HG02678 (cell line): ENCODE measurements at regions not wholly inside any gene's neighbourhood (a gene's known extent, or its start where the extent isn't known, plus 50 kb on each side); places are given as distances from the start of the nearest gene placed in this dataset.

ENCODE experiments used
- ATAC-seq: cut with Tn5 transposase; IDR thresholded peaks from one replicate; pipeline ENCODE4 v1.9.1; 2021; ENCODE audit warnings: mild to moderate bottlenecking, moderate library complexity; ENCODE audit not compliant: unreplicated experiment

DNA sequence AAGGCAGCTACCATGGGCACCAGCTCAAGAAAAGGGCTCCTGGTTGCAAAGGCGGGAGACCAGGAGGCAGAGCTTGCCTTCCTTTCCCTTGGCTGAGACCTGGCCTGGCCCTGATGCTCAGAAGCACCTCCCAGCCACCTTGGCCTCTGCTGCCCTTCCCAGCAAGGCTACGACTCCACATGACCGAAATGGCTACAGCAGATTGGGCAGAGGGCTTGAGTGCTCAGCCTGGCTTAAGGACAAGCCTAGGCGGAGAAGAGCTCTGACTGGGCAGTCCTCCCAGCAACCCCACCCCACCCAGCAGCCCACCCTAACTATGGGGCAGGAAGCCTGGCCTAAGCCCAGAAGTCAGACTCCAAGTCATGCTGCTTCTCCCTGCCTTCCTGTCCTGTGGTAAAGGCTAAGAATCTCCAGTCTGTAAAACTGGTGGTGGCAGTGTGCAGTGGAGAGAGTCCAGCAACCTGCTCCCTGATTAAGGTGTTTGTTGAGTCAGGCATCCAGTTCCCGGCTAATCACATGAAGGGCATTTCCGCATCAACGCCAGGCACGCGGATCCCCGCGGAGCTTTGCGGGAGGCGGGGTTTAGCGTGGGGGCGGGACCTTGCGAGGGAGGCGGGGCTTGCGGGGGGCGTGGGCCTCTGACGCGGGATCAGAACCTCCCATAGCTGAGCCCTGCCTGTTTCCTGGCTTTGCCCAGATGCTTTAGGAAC lies 256.0 kb downstream of the BCL11A start:
- no peak for ATAC-seq

DNA sequence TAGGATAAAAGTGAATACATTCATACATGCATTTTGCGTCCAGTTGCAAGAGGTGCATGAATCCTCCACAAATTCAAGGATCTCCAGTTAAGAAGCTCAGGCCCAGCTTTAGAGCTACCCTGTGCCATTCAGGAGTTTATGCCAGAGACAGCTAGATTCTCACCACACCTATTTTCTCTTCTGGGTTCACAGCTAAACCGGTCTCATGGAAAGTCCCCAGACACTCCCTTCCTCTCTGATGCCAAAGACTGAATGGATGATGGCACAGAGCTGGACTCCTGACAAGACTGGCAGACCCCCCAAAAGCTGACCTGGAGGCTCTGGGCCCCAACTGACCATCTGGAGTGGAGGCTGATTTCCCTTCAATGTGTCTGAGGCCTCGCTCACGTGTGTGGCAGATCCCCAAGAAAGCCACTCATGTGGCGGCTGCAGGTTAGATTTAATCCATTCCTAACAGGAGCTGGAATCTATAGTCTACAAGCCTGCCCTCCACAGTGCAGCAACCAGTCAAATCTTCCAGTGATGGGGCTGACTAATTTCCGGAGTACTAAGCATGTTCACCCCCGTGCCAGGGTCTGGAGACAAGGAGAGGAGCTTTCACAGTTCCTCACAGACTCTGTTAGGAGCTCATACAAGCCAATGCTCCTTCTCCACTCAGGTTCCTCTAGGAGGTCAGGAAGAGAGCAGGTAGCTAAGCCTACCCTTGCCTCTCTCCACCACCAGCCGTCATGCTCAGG lies 257.1 kb downstream of the BCL11A start:
- no peak for ATAC-seq

DNA sequence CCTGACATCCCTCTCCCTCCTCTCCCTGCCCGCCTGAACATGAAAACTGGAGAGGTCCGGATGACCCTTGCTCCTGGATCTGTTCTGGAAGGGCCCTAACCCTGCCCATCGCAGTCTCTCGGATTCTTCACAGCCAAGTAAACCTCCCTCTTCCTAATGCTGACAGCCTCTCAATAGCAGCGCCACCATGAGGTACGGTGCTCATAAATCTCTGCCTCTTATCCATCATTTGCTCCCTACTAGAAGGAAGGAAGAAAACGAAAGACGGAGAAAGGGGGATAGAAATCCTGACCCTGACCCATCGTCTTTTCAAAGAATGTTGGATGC lies 257.9 kb downstream of the BCL11A start:
- no peak for ATAC-seq

DNA sequence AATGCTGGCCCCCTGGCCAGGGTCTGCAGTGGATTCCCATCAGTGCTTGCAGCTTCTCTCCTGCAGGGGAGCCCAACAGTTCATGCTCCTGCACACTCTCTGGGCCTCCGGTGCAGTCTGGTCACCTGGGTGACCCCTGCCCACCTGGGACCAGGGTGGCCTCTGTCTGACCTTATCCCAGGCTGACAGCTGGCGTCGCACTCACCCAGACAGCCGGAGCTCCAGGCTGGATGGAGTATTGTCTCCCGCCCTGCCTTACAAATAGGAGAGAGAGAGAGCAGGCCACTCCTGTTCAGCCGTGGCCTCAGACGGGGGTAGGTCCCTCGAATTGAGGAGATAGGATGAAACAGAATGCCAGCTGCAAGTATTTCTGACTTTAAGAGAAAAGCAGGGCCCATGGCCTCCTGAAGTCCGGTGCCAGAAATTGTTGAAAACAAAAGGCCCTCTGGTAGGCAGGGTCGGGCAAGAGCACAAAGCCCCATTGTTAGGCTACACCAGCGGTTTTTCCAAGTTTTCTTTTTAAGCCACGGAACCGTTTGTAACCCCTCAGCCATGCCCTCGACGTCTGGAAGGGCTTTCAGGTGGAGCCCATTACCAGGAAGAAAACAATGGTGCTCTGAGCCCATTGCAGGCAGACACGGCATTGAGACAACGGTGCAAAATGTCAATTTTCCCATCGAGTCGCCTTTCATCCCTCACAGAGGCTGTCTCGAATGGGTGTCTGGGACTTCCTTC lies 258.4 kb downstream of the BCL11A start:
- ATAC-seq: no peak

DNA sequence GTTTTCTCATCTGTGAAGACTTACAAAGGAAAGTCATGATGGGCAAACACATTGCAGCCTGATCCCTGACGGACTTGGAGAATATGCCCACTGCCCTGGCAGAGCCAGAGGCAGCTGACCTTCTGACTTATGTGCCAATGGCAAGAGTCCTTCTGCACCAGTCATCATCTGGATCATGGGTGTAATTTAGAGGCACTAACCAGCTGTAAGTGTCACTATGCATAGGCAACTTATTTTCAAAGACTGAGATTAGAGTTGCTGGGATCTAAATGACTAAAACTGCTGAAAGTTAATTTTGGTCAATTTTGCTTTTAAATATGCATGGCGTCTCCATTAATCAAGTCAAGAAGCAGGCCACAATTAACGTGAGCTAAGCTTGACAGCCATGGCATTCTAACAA lies 261.2 kb downstream of the BCL11A start:
- no peak for ATAC-seq

DNA sequence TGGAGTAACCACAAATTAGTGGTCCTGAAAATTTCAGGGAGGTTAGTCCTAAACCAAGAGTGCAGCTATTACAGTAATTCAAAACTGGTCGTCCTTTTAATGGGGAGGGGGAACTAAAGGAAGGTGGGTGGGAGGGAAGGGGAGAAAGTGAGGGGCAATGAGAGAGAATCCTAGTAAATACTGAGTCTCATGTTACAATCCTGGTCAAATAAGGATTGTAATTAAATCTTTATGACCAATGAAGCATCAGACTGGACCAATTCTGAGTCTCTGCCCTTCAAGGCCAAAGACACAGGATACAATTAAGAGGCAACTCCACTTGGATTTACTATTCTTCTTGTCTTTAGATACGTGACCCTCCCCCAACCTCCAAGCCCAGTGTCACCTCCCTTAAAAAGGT lies 262.9 kb downstream of the BCL11A start:
- ATAC-seq: no peak

DNA sequence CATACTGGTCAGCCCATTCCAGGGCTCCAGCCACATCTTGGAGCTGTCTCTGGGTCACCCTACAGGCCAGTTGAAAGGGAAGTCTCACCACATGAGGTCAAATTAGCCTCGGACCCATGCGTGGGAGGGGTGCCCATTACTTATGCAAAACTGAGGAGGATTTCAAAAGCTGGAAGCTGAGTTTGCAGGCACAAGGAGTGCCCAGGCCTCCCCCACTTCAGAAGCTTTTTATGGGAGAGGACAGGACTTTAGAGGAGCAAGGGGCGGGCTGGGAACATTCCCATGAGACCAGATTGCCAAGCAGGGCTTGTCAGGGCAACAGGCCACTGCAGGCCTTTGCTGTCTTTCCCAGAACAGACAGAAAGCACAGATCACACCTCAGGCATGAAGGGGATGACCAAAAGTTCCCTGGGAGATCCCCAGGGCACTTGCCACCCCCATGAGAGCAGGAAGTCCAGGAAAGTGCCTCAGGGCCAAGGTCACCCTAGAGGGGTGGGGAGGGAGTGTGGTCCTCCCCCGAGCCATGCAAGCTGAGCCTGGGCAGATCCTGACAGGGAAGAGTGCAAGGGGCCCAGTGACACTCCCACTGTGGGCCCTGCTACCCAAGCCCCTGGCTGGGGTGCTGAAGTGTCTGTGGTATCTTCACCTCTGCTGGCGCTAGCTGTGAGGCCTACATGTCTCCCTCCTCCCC lies 267.7 kb downstream of the BCL11A start:
- ATAC-seq: no peak

DNA sequence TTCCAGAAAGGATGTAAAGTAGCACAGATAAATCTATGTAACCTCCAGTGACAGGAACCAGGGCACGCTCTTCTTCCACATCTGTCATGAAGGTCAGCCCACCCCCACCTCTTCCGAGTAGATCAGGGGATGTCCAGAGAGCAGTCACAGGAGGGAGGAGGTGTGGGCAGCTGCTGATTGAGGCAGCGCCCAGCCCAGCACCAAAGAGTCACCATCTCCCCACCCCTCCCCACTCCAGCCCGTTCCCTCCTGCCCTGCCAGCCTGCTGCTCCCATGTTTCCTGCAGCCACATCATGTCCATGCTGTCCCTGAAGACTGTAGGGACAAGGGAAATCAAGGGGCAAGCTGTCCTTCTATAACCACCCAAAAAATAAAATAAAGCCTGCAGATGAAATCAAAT lies 269.8 kb downstream of the BCL11A start:
- no peak for ATAC-seq

DNA sequence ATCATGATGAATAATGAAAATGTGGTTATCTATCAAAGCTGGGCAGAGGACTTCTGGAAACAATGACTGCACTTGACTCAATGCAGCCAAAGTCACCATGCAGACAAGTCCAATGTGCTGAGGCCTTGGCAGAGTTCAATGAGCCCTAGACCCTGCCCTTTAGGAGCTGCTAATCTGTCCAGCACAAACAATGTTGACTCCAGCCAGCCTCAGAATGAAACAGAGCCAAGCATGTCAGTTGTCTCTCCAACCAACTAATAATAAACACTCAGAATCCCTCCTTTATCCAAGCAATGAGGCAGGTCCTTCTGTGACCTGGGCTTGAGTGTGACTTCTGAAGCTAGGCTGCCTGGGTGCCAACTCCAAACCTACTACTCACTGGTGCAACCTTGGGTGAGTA lies 270.6 kb downstream of the BCL11A start:
- ATAC-seq: no peak

DNA sequence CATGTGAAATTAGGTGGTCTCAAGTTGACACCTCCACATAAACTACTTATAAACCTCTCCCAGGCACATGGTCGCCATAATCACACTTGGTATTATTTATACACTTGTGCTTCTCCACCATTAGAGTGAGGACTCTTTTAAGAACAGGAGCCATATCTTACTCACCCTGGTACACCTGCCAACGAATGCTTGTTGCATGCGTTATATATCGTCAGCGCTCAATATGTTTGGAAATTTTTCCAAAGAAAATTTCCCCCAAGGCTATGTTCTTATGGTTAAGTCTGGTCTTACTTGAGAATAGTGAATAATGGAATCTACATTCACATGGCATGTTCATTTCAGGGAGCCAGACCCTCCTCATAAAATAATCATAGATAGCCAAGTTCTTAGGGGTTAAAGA lies 271.7 kb downstream of the BCL11A start:
- ATAC-seq: no peak

DNA sequence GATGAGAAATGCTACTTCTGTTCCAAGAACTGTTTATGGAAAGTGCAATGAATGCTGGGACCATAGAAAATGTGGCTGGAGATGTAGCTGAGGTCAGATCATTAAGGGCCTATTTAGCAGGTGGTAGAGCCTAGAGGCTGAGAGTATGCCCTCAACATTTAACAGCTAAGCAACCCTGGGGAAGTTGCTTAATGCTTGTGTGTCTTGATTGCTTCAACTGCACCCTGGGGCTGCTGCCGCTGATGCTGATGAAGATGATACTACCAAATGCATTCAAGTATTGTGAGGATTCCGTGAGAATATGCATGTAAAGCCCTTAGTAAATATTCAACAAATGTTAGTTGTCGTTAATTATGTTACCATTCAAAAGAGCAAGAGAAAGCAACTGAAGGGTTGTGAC lies 273.2 kb downstream of the BCL11A start:
- ATAC-seq: no peak

DNA sequence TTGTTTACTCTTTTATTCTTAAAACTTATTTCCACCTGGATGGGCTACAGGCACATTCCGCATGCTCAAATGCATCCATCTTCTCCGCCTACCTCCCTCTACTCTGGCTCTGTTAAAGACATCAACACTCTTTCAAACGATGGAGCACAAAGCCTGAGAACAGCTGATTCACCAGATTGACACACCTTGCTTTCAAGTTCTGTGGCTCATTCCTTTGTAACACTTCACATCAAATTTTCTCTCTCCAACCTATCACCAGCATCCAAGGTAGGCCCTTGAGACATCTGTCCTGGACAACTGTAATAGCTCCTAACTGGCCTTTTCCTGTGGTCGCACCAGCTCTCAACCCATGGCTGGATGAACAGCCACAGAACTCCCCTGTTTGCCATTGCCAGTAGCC lies 274.5 kb downstream of the BCL11A start:
- ATAC-seq: no peak

DNA sequence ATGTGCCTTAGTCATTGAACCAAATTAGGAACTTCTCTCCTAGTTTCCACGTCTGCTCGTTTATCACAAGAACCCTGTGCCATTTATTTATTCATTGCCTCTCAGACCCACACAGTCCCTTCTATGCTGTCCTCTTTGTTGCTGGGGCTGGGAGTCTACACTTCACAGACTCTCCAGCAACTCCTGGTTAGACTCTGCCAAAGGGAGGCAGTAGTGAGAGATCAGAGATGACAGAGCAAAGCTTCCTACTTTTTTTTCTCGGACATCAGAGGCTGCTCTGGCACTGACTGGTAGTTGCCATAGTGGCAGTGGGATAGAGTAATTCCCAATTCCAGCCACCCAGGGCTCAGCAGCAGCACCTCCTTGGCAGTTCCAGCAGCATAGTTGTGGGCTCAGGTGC lies 277.5 kb downstream of the BCL11A start:
- ATAC-seq: no peak

DNA sequence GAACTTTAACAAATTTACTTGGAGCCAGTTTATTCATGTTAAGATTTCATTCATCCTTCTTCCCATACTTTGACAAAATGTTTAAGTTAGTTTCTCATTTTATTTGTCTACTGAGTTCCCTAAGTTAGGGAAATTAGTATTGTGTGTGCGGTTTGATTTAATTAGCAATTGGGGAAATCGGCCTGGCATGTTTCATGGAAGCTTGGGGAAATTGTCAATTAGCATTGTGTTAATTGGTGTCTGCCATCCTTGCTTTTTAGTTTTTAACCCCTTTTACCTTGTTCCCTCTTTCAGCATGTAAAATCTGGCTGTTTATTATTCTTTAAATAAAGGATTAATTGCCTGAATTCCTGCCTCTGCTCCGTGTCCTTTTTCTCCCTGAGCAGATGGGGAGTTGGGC lies 279.6 kb downstream of the BCL11A start:
- no peak for ATAC-seq

DNA sequence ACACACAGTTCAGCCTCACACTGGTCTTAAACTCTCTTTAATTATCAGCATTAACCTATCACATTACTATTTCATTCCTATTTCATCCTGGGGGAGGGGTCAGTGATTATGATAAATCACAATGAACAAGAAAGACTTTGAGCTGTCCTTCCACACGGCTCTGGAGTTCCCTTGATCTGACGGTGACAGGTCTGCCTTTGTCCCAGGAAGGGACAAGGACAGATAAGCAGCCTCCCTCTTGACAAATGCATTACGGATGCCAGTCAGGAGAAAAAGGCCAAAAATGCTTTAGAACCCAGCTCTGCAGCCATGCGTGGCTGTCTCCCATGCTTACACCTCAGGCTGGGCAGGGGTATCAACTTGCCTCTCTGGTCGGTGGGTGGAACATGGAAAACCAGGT lies 281.7 kb downstream of the BCL11A start:
- no peak for ATAC-seq

DNA sequence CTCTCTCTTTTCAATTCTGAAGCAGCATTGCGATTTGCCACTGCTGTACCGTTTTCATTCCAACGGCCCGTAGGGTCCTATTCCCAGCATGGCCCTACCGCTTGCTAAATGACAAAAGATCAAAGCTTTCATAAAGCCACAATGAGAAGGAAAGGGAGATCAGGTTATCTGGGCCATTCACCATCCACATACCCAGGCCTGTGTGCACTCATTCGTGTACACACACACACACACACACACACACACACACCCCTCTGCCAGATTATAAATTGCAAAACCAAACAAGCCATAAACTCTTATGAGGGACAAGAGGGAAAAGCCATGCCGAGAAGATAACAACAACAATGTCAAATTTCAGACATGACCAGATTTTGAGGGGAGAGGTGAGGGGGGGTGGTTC lies 282.3 kb downstream of the BCL11A start:
- no peak for ATAC-seq

DNA sequence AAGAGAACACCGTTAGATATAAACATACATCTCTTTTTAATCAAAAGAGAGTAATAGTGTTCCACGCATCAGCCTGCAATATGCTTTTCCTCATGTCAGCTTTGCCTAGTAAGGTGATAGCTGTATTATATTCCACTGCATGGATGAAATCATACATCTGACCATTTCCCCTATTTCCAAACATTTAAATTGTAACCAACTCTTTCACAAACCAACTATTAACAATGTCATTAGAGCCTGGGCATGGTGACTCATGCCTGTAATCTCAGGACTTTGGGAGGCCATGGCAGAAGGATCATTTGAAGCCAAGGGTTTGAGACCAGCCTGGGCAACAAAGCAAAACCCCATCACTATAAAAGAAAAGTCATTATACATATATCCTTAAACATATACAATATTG lies 284.8 kb downstream of the BCL11A start:
- ATAC-seq: no peak

DNA sequence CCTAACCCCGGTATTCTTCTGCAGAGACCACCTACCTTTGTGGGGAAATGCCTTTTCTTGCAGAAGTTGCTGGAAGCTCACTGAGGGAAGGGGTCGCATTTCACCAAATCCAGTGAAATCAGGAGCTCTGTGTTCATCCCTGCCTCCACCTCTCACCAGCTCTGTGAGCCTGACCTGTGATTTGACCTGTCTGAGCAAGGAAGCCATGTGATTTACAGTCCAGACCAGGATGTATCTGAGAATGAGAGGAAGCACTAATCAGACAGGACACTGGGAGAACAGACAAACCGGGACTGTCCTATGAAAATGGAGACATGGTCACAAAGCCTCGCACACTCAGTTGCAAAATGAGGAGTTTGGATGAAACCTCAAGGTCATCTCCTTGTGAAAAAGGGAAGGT lies 285.4 kb downstream of the BCL11A start:
- no peak for ATAC-seq

DNA sequence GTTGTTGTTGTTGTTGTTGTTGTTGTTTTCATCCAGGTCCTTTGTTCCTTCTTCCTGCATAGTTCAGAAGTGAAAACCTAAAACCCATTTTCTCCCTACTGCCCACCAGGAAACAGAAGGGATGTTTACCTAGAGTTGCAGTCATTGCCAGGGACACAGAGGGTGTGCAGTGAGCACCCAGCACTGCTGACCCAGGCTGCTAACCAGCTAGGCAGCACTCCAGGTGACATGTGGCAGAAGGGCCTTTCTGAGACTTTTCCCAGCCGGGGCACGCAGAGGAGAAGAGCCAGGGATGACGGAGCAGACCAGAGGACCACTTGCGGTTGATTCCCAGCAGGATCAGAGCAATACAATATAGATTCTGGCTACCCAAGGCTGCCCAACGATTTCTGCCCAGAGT lies 286.3 kb downstream of the BCL11A start:
- ATAC-seq: no peak

DNA sequence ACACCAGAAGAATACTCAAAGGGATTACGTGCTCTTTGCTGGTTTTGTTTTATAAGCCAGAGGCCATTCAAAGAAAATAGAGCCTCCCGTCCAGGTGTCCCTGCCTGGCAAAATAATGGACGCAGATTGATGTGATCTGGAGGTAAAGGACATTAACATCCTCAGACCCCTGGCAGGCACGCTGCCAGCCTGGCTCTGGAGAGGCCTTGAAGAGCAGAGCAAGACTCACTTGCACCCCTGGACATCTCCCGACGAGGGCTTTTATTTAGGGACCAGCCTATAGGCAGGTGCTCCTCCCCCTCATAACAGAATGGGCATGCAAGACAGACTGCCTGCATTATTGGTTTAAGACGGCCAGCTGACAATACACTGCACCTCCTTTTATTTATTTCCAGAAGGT lies 291.3 kb downstream of the BCL11A start:
- no peak for ATAC-seq

DNA sequence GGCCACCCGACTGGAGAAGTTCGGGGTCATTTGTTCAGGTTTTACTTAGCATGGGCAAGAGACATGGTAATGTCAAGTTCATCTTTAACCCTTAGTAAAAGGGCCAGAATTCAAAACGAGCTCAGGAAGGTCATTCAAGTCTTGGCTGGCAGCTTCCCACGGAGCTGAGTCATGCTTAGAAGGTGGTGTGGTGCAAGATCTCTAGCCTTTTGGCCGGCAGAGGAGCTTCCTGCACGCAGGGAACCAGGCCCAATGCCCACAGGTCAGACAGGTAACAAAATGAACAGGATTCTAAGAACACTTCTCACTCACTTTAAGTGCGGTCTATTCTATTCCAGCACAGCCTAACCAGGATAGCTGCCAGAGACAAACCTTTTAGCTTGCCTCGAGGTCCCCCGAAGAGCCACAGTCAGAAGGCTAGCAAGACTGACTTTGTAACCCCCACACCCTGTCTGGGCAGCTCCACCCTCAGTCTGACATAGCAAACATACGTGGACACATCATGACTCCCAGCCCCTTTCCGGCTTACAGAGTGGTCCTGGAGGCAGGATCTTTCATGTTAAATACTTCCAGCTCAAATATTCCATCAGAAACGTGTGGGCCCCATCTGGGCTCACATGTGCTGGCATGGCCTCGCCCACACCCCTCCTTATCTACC lies 292.7 kb downstream of the BCL11A start:
- ATAC-seq: no peak
